Activated CD4-positive, CD25-positive, alpha-beta regulatory T cell treated with anti-CD3 and anti-CD28 coated beads, Interleukin-2, amount 50 U/mL, for 24 hours (primary cell): ENCODE measurements at regions not wholly inside any gene's neighbourhood (a gene's known extent, or its start where the extent isn't known, plus 50 kb on each side); places are given as distances from the start of the nearest gene placed in this dataset.
"Not testable (repeated sequence)": the region's sequence is repeated elsewhere in the genome, so short reads cannot be mapped to it uniquely, and the experiment has no call there.

Experiments used
- ATAC-seq, 2 donors: fragments of 150-1000 bp; cut with Tn5 transposase; one replicate each; pipeline ENCODE4 v1.10.0; 2021; ENCODE audit warnings: mild to moderate bottlenecking in 1 of 2, moderate library complexity in 1 of 2

GRCh38 chr15:21357056-21357455 lies 83.2 kb downstream of the POTEB3 start:
- ATAC-seq, result not testable (repeated sequence)

DNA sequence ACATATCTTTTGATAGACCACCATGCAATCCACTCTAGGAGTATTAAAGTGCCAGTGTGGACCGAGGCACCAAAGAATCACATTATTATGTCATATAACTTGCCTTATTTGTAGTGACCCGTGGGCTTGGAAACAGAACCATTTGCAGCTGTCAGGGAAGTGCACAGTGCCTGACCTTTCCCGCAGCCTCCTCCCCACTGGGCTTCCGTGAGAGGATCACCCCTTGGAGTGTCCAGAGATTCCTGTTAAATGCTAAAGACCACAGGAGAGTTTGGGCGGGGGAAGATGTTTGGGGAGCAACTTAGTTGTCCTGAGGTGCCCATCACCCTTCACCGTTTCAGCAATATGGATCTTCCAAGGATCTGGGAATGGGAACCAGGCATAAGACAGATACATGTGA lies 84.4 kb downstream of the POTEB3 start:
- ATAC-seq, result not testable (repeated sequence)

DNA sequence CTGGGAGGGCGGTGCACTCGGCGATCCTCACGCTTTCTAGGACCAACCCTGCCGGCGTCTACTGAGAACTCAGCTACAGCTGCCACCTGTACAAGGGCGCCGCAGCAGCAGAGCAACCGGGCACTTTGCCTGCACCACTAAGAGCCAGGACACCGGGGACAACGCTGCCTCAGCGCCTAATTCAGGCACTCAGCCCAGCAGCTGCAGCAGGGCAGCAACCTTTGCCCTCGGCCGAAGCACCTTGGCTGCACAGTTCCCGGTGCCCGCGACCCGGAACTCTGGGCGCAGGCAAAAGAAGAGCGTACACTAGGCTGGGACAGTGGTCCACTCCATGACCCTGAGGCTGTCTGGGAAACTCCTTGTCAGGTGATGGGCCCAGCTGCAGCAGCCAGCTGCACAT lies 85.7 kb downstream of the POTEB3 start:
- ATAC-seq, result not testable (repeated sequence)

- not testable (repeated sequence) for ATAC-seq
Observed at GRCh38 chr15:21352670-21353318, 87.5 kb downstream of the POTEB3 start.

DNA sequence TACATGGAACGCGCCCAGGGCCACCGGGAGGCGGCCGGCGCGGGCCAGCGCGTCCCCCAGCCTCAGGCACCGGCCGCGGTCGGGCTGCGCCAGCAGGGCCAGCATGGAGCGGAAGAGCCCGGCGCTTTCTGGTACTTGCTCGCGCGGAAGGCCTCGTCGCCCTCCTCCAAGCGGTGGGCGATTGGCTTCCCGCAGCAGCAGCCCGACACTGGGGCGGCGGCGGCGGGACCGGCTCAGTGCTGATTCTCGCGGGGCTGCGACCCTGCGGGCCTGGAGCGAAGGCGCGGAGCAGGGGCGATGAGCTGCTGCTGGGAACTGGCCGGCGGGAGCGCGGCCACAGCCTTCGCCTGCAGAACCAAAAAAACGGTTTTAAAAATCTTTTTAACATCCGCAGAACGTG lies 95.3 kb downstream of the POTEB3 start:
- not testable (repeated sequence) for ATAC-seq

DNA sequence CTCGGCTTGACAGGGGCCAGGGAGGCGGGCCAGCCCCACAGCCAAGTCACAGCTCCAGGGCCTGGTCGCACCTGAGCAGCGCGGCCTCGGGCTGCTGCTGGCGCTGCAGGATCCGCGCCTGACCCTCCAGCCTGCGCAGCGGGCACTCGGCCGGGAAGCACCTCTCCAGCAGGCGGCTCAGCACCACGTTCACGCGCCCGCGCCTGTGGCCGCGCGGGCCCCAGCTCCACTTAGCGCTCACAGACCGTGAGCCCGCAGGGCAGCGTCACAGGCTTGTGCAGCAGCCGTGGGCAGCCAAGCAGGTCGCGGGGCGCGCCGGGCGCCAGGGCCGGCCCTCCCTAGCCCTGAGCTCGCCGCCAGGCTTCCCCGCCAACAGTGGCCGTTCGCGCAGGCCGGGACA lies 95.8 kb downstream of the POTEB3 start:
- ATAC-seq, result not testable (repeated sequence)

DNA sequence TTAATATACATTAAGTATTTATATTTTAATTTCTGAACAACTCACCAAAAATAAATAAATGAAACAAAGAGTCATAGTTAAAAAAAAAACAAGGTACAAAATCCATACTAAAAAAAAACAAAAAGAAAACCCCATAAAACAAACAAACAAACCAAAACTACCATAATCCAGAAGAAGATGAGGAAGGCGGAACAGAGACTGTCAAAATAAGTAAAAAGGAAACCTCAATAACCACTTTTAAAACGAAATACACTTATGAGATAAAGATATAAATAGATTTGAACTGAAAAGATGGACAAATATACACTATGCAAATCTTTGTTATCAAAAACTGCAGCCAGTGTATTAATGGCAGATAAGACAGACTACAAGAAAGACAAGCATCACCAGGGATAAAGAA lies 103.3 kb downstream of the POTEB3 start:
- not testable (repeated sequence) for ATAC-seq

DNA sequence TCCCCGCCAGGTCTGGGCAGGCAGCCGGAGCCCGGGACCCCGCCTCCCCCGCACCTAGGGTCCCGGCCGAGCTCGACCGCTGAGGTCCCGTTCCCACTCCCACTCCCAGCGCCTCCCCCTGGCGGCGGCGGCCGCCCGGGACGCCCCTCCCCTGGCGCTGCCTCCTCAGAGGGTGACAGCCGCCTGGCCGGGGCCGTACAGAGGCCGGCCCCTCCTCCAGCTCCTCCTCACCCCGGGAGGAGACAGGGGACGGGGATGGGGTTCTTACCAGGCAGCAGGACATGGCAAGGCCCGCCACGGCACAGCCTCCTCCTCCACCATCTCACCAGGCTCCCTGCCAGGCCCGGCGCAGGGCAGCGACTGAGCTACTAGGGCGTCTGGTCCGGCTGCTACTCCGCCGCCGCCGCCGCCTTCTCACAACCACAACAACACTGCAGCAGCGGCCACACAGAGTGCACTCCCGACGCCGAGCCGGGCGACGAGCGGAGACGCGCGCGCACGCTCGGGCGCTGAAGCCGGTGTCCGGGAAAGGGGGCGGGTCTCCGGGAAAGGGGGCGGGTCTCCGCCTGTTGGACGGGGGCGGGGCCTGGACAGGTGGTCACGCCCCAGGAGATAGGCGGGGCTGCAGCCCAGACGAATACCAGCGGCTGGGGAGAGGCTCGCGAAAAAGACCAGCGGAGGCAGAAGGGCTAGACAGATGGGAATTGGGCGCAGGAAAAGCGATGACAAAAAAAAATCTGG lies 115.4 kb downstream of the POTEB3 start:
- peak; percentile 30 to 76 for ATAC-seq

- ATAC-seq, result peak; percentile 39 to 58
Observed at GRCh38 chr15:21284353-21284752, 155.9 kb downstream of the POTEB3 start.

GRCh38 chr15:21283210-21283609 lies 157.1 kb downstream of the POTEB3 start:
- peak; percentile 42 to 51 for ATAC-seq

DNA sequence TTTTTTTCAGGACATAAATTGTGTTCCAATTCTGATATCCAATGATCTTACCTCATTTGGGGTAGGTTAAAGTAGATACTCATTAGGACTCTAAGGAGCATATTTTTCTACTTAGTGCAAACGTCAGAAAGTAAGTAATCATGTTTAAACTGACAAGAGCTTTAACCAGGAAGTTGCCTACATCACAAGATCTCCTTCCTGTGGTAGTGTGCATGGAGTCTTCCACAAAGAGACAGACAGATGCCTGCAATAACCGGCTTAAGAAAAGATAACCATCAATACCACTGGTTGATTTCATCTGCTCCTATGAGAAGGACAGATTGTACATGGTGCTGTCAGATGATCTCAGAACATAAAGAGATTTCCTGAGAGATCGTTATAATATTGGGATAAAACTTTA lies 160.0 kb downstream of the POTEB3 start:
- not testable (repeated sequence) for ATAC-seq

DNA sequence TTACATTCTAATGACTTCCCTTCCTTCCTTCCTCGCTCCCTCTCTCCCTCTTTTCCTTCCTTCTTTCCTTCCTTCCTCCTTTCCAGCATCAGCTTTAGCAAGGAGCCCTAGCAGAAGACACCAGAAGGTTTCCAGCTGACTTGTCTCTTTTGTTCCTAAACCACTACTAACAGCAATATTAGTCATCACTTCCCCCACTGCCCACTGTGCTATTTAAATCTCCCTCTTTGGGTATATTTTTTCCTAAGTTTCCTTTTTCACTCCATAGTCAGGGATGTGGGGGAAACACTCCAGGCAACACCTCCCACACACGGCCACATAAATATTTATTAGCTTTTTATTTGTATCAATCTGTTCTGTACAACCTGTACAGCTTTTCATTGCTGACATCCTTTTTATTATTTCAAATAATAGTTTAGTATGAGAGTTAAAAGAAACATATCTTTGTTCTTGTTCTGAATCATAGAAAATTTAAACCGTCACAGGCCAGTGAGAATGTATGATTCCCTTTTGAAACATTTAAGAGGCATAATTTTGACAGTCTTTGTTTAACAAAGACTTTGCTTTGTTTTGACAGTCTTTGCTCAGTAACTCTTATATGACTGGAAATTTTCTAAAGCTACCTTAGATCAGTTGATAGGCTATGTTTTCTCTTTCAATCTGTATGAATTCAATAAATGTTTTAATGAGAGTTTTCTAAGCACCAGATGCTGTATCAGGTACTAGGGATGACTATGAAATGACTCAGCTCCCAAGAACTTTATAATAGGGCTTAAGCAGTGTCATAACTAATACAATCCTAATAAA lies 167.9 kb downstream of the POTEB3 start:
- peak; percentile 47 to 48 for ATAC-seq

DNA sequence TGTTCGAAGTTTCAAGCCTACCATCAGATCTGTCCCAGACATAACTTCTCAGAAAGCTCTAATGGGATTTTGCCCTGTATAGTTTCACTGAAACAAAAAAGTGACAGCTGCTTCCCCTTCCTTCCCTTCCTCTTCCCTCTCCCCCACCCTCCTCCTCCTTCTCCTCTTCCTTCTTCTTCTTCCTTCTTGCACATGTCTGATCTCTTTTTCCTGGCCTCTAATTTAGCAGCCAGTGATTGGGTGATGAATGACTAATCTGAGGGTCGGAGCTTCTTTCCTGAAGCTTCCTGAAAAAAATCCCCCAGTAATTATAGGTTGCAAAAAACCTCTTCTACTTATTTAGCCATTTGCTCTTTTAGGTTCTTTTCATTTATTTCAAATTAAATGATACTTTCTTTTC lies 168.7 kb downstream of the POTEB3 start:
- ATAC-seq, result no peak

- ATAC-seq, result no peak
Observed at GRCh38 chr15:21270474-21270873, 169.8 kb downstream of the POTEB3 start.

GRCh38 chr15:21269673-21270072 lies 170.6 kb downstream of the POTEB3 start:
- not testable (repeated sequence) for ATAC-seq

- no peak for ATAC-seq
Observed at GRCh38 chr15:21269121-21269520, 171.2 kb downstream of the POTEB3 start.

GRCh38 chr15:21268436-21268940 lies 171.8 kb downstream of the POTEB3 start:
- ATAC-seq, result peak in 1 of 2 donors; percentile 8

- no peak for ATAC-seq
Observed at GRCh38 chr15:21267671-21268395, 172.5 kb downstream of the POTEB3 start.

DNA sequence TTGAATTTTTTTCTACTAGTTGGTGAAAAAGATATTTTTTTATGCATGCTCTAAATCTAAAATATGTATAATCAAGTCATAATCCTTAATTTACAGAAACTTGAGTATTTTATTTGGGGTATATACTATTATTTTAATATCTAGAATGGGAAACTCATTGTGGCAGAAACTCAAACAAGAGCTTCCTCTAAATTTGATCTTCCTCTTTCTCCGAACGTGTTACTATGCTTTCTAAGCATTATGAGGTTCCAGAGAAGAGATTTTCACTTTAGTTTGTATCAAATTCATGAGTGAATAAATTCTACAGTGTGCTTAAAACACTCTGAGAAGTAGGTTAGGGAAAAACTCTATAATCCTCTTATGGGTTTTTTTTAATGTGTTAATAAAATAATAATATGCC lies 173.1 kb downstream of the POTEB3 start:
- no peak for ATAC-seq

DNA sequence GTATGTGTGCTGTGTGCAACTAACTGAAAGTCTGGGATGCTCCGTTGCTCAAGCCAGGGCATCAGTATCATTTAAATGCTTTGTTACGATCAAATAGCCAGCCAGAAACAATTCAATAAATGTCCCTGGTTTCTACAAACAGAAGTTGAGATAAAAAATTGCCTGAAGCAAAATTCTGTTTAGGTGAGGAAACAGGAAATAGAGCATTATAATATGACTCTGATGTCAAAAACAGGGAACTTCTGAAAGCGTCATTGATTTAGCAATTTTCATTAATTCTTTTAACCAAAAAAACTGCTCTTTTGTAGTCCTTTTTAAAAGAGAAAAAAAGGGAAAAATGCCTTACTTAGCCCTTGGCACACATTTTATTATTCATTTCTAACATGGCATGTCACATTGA lies 174.7 kb downstream of the POTEB3 start:
- ATAC-seq, result not testable (repeated sequence)

- ATAC-seq, result no peak
Observed at GRCh38 chr15:21262851-21263425, 177.4 kb downstream of the POTEB3 start.
